HEK293 (cell line): ENCODE measurements at regions not wholly inside any gene's neighbourhood (a gene's known extent, or its start where the extent isn't known, plus 50 kb on each side); places are given as distances from the start of the nearest gene placed in this dataset.

Source experiments
- ATF2 ChIP-seq: fragments of 450-650 bp; formaldehyde crosslinking; IDR thresholded peaks from 2 replicates; pipeline ENCODE4 v1.5.1; 2016; ENCODE audit warnings: missing biosample characterization, missing genetic modification characterization, low read depth
- CTCF ChIP-seq: fragments of 450-650 bp; formaldehyde crosslinking; IDR thresholded peaks from 2 replicates; pipeline ENCODE4 v1.5.1; 2016; ENCODE audit warnings: missing biosample characterization, missing genetic modification characterization
- IKZF3 ChIP-seq: fragments of 450-650 bp; IDR thresholded peaks from 2 replicates; pipeline ENCODE4 v1.5.0; 2018; ENCODE audit warnings: missing biosample characterization, mild to moderate bottlenecking, missing genetic modification characterization, moderate library complexity
- REST ChIP-seq: fragments of 450-650 bp; formaldehyde crosslinking; IDR thresholded peaks from 2 replicates; pipeline ENCODE4 v1.5.1; 2016; ENCODE audit warnings: missing biosample characterization, missing genetic modification characterization
- ZNF133 ChIP-seq: fragments of 450-650 bp; formaldehyde crosslinking; IDR thresholded peaks from 2 replicates; pipeline ENCODE4 v1.5.1; 2016; ENCODE audit warnings: missing biosample characterization, missing genetic modification characterization
- ZNF19 ChIP-seq: fragments of 450-650 bp; formaldehyde crosslinking; IDR thresholded peaks from 2 replicates; pipeline ENCODE4; 2016; ENCODE audit warnings: missing biosample characterization, missing genetic modification characterization, low read depth
- ZNF280D ChIP-seq: fragments of 450-650 bp; formaldehyde crosslinking; IDR thresholded peaks from 2 replicates; pipeline ENCODE4 v1.5.1; 2016; ENCODE audit warnings: missing biosample characterization, missing genetic modification characterization
- ZNF354C ChIP-seq: fragments of 450-650 bp; formaldehyde crosslinking; IDR thresholded peaks from 2 replicates; pipeline ENCODE4 v1.5.1; 2016; ENCODE audit warnings: missing biosample characterization, missing genetic modification characterization, low read depth, borderline replicate concordance
- ZNF416 ChIP-seq: fragments of 450-650 bp; formaldehyde crosslinking; IDR thresholded peaks from 2 replicates; pipeline ENCODE4 v1.5.1; 2016; ENCODE audit warnings: missing biosample characterization, missing genetic modification characterization
- ZNF530 ChIP-seq: fragments of 450-650 bp; formaldehyde crosslinking; IDR thresholded peaks from 2 replicates; pipeline ENCODE4 v1.5.1; 2016; ENCODE audit warnings: low read depth, missing biosample characterization, missing genetic modification characterization
- ZNF558 ChIP-seq: fragments of 450-650 bp; formaldehyde crosslinking; IDR thresholded peaks from 2 replicates; pipeline ENCODE4 v1.5.1; 2016; ENCODE audit warnings: missing biosample characterization, missing genetic modification characterization

GRCh38 chr5:44542470-44542869, 153.2 kb upstream of the FGF10 start:
- TF ChIP-seq CTCF (no peak), ZNF280D (no peak), ZNF354C (no peak), ZNF19 (no peak), ZNF133 (no peak), ATF2 (tag by site-specific recombination) (peak; percentile 32; the same call in 1 of the 2 replicates), IKZF3 (tag by site-specific recombination) (no peak), ZNF530 (no peak), ZNF416 (tag by site-specific recombination) (no peak), REST (tag by site-specific recombination) (no peak), ZNF558 (tag by site-specific recombination) (no peak)
